GM23338 (cell line): ENCODE measurements at regions not wholly inside any gene's neighbourhood (a gene's known extent, or its start where the extent isn't known, plus 50 kb on each side); places are given as distances from the start of the nearest gene placed in this dataset.

Experiments used
- ATAC-seq: fragments of 200-7000 bp; cut with Tn5 transposase; 3 replicates; pipeline ENCODE4 v1.9.1; 2020
- DNase-seq: peaks from one replicate; pipeline ENCODE4 v3.0.0-alpha.2; 2015; ENCODE audit warnings: low spot score
- H2AFZ ChIP-seq: fragments of 200-600 bp; sonication (generic); 2 replicates; pipeline ENCODE4 v1.8.0; 2016; ENCODE audit warnings: antibody characterized with exemption, mild to moderate bottlenecking, moderate library complexity
- H3F3A ChIP-seq: fragments of 200-600 bp; sonication (generic); replicated peaks from 2 replicates; pipeline ENCODE4 v1.8.0; 2017; ENCODE audit warnings: antibody characterized with exemption, mixed run types, low read depth
- H3K27ac ChIP-seq: fragments of 200-600 bp; sonication (generic); 2 replicates; pipeline ENCODE4 v1.6.1; 2016; ENCODE audit warnings: low read depth
- H3K27me3 ChIP-seq: fragments of 200-600 bp; sonication (generic); 2 replicates; pipeline ENCODE4 v1.8.0; 2016; ENCODE audit warnings: mild to moderate bottlenecking, mixed run types, moderate library complexity; ENCODE audit not compliant: insufficient read depth
- H3K36me3 ChIP-seq: fragments of 200-600 bp; sonication (generic); 2 replicates; pipeline ENCODE4 v1.8.0; 2016; ENCODE audit warnings: mild to moderate bottlenecking; ENCODE audit not compliant: insufficient read depth
- H3K4me1 ChIP-seq: fragments of 200-600 bp; sonication (generic); 2 replicates; pipeline ENCODE4 v1.8.0; 2016; ENCODE audit warnings: mild to moderate bottlenecking, moderate library complexity; ENCODE audit not compliant: insufficient read depth
- H3K4me2 ChIP-seq: fragments of 200-600 bp; sonication (generic); 2 replicates; pipeline ENCODE4 v1.7.1; 2017; ENCODE audit warnings: mixed run types
- H3K4me3 ChIP-seq: fragments of 200-600 bp; sonication (generic); 2 replicates; pipeline ENCODE4 v1.6.1; 2016; ENCODE audit warnings: mixed run types
- H3K79me2 ChIP-seq: fragments of 200-600 bp; sonication (generic); replicated peaks from 2 replicates; pipeline ENCODE4 v1.8.0; 2017; ENCODE audit warnings: mild to moderate bottlenecking; ENCODE audit not compliant: insufficient read depth
- H3K9me2 ChIP-seq: fragments of 200-600 bp; sonication (generic); 2 replicates; pipeline ENCODE4 v1.8.0; 2017; ENCODE audit not compliant: insufficient read depth
- H4K20me1 ChIP-seq: fragments of 200-600 bp; sonication (generic); replicated peaks from 2 replicates; pipeline ENCODE4 v1.8.0; 2017; ENCODE audit warnings: mild to moderate bottlenecking; ENCODE audit not compliant: insufficient read depth
- H3K27ac Mint-ChIP-seq: 2 replicates; pipeline ENCODE4 v1.8.0; 2020; ENCODE audit warnings: inconsistent platforms, mild to moderate bottlenecking, moderate library complexity, mixed read lengths
- H3K27me3 Mint-ChIP-seq: 3 replicates; pipeline ENCODE4 v1.8.0; 2022; ENCODE audit warnings: low read depth, mild to moderate bottlenecking, moderate library complexity, mixed read lengths, inconsistent platforms; ENCODE audit not compliant: insufficient read depth, poor library complexity
- H3K36me3 Mint-ChIP-seq: 3 replicates; pipeline ENCODE4 v1.8.0; 2021; ENCODE audit warnings: low read depth, mild to moderate bottlenecking, inconsistent platforms, moderate library complexity, mixed read lengths
- H3K4me1 Mint-ChIP-seq: 3 replicates; pipeline ENCODE4 v1.8.0; 2020; ENCODE audit warnings: mild to moderate bottlenecking, inconsistent platforms, mixed read lengths
- H3K4me3 Mint-ChIP-seq: 3 replicates; pipeline ENCODE4 v1.8.0; 2021; ENCODE audit warnings: moderate library complexity, mild to moderate bottlenecking, inconsistent platforms, mixed read lengths
- H3K9me3 Mint-ChIP-seq: 3 replicates; pipeline ENCODE4 v1.8.0; 2020; ENCODE audit warnings: moderate library complexity, mild to moderate bottlenecking, inconsistent platforms, mixed read lengths
- CREB1 ChIP-seq: fragments of 250-450 bp; sonication (Bioruptor Pico); IDR thresholded peaks from 2 replicates; pipeline ENCODE4 v1.5.0; 2020; ENCODE audit warnings: low read depth, mild to moderate bottlenecking, moderate library complexity
- ETS1 ChIP-seq: IDR thresholded peaks from 2 replicates; pipeline ENCODE4 v1.6.1; 2016; ENCODE audit warnings: antibody characterized with exemption
- EZH2 ChIP-seq: fragments of 200-600 bp; sonication (generic); IDR thresholded peaks from one replicate; pipeline ENCODE4 v1.8.0; 2017; ENCODE audit warnings: antibody characterized with exemption, mild to moderate bottlenecking, low read depth; ENCODE audit not compliant: unreplicated experiment
- EZH2phosphoT487 ChIP-seq: fragments of 200-600 bp; sonication (generic); IDR thresholded peaks from one replicate; pipeline ENCODE4 v1.8.1; 2018; ENCODE audit warnings: antibody characterized with exemption; ENCODE audit not compliant: unreplicated experiment
- JUNB ChIP-seq: IDR thresholded peaks from one replicate; pipeline ENCODE4 v1.6.1; 2016; ENCODE audit warnings: antibody characterized with exemption; ENCODE audit not compliant: unreplicated experiment
- NANOG ChIP-seq: IDR thresholded peaks from 2 replicates; pipeline ENCODE4 v1.6.1; 2016; ENCODE audit warnings: antibody characterized with exemption, borderline replicate concordance
- POLR2AphosphoS5 ChIP-seq: IDR thresholded peaks from 2 replicates; pipeline ENCODE4 v1.6.1; 2016; ENCODE audit warnings: antibody characterized with exemption, low read depth
- STAT1 ChIP-seq: IDR thresholded peaks from one replicate; pipeline ENCODE4 v1.6.1; 2016; ENCODE audit warnings: antibody characterized with exemption; ENCODE audit not compliant: unreplicated experiment
- ZNF114 ChIP-seq: fragments of 250-450 bp; sonication (Bioruptor Pico); IDR thresholded peaks from 2 replicates; pipeline ENCODE4 v1.5.0; 2020; ENCODE audit warnings: mild to moderate bottlenecking, moderate library complexity
- ZNF331 ChIP-seq: fragments of 250-450 bp; sonication (Bioruptor Pico); IDR thresholded peaks from 2 replicates; pipeline ENCODE4 v1.5.0; 2020; ENCODE audit warnings: low read depth, mild to moderate bottlenecking, moderate library complexity
- ZNF462 ChIP-seq: fragments of 250-450 bp; sonication (Bioruptor Pico); IDR thresholded peaks from 2 replicates; pipeline ENCODE4 v1.5.0; 2020; ENCODE audit warnings: mild to moderate bottlenecking, moderate library complexity
- TF ChIP-seq, protein P1 (sequence below): IDR thresholded peaks from one replicate; pipeline ENCODE4 v1.6.1; 2018; ENCODE audit warnings: antibody characterized with exemption; ENCODE audit not compliant: unreplicated experiment
- TF ChIP-seq, protein P2 (sequence below), 2 experiments: fragments of 200-600 bp in 1 of 2; sonication (generic) in 1 of 2; conservative IDR thresholded peaks; 2 replicates each; pipeline versions ENCODE4 v1.5.1 to v1.6.1; 2016 to 2017; ENCODE audit warnings: antibody characterized with exemption in 2 of 2, low read depth in 2 of 2, mild to moderate bottlenecking in 2 of 2, moderate library complexity in 1 of 2

DNA sequence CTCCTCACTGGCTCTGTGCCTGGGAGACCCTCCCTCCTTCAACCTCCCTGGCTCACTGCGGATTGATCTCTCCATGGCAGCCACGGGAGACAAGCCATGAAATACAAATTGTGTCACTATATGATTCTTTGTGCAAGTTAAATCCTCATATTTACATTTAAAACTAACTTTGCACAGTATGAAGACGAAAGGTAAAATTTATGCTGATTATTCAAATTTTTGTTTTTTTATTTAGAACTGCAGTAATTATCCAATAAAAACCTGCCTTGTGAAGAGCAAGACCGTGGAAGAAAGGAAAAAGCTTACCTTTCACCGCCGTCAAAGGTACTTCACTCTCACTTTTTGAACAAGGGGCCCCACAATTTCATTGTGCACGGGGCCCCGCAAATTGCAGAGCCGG lies 436.9 kb downstream of the EIPR1 start:
- DNase-seq: no peak
- Histone ChIP-seq H3K27me3 (no peaks in the 10 kb centered on the region), H3K79me2 (no peaks in the 10 kb centered on the region), H3F3A (no peaks in the 10 kb centered on the region), H3K4me2 (no peak overlapping the region), H3K36me3 (no peaks in the 10 kb centered on the region), H3K4me1 (no peaks in the 10 kb centered on the region), H3K9me2 (no peaks in the 10 kb centered on the region), H2AFZ (no peak overlapping the region), H3K27ac (no peak overlapping the region), H4K20me1 (no peaks in the 10 kb centered on the region), H3K4me3 (no peak overlapping the region)
- TF ChIP-seq, protein P1, sequence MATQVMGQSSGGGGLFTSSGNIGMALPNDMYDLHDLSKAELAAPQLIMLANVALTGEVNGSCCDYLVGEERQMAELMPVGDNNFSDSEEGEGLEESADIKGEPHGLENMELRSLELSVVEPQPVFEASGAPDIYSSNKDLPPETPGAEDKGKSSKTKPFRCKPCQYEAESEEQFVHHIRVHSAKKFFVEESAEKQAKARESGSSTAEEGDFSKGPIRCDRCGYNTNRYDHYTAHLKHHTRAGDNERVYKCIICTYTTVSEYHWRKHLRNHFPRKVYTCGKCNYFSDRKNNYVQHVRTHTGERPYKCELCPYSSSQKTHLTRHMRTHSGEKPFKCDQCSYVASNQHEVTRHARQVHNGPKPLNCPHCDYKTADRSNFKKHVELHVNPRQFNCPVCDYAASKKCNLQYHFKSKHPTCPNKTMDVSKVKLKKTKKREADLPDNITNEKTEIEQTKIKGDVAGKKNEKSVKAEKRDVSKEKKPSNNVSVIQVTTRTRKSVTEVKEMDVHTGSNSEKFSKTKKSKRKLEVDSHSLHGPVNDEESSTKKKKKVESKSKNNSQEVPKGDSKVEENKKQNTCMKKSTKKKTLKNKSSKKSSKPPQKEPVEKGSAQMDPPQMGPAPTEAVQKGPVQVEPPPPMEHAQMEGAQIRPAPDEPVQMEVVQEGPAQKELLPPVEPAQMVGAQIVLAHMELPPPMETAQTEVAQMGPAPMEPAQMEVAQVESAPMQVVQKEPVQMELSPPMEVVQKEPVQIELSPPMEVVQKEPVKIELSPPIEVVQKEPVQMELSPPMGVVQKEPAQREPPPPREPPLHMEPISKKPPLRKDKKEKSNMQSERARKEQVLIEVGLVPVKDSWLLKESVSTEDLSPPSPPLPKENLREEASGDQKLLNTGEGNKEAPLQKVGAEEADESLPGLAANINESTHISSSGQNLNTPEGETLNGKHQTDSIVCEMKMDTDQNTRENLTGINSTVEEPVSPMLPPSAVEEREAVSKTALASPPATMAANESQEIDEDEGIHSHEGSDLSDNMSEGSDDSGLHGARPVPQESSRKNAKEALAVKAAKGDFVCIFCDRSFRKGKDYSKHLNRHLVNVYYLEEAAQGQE: no peak
- TF ChIP-seq CREB1 (CRISPR knock-in tag): no peak
- TF ChIP-seq NANOG: no peak
- no peak for TF ChIP-seq ZNF462
- no peak for TF ChIP-seq ETS1
- TF ChIP-seq STAT1: no peak
- TF ChIP-seq POLR2AphosphoS5: no peak
- TF ChIP-seq JUNB: no peak
- TF ChIP-seq, protein P2, sequence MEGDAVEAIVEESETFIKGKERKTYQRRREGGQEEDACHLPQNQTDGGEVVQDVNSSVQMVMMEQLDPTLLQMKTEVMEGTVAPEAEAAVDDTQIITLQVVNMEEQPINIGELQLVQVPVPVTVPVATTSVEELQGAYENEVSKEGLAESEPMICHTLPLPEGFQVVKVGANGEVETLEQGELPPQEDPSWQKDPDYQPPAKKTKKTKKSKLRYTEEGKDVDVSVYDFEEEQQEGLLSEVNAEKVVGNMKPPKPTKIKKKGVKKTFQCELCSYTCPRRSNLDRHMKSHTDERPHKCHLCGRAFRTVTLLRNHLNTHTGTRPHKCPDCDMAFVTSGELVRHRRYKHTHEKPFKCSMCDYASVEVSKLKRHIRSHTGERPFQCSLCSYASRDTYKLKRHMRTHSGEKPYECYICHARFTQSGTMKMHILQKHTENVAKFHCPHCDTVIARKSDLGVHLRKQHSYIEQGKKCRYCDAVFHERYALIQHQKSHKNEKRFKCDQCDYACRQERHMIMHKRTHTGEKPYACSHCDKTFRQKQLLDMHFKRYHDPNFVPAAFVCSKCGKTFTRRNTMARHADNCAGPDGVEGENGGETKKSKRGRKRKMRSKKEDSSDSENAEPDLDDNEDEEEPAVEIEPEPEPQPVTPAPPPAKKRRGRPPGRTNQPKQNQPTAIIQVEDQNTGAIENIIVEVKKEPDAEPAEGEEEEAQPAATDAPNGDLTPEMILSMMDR (conservative IDR thresholded peaks at IDR 0.05; ENCODE audit: low read depth in 2 of 2): no peak
- TF ChIP-seq EZH2: no peak
- no peak for TF ChIP-seq EZH2phosphoT487
- TF ChIP-seq ZNF114 (CRISPR knock-in tag): no peak
- TF ChIP-seq ZNF331 (CRISPR knock-in tag): no peak
- peaks cover 4% of the 10 kb centered on the region; the same call in 2 of the 3 replicates for H3K4me1 Mint-ChIP-seq
- H3K4me3 Mint-ChIP-seq: no peak overlapping the region
- H3K27ac Mint-ChIP-seq: no peak overlapping the region
- peaks cover 6% of the 10 kb centered on the region for H3K27me3 Mint-ChIP-seq
- H3K36me3 Mint-ChIP-seq: peaks cover 9% of the 10 kb centered on the region; the same call in 2 of the 3 replicates
- ATAC-seq: no peak
- H3K9me3 Mint-ChIP-seq: peaks cover 33% of the 10 kb centered on the region
